ENCODE measurements at regions not wholly inside any gene's neighbourhood (a gene's known extent, or its start where the extent isn't known, plus 50 kb on each side); places are given as distances from the start of the nearest gene placed in this dataset.

DNA sequence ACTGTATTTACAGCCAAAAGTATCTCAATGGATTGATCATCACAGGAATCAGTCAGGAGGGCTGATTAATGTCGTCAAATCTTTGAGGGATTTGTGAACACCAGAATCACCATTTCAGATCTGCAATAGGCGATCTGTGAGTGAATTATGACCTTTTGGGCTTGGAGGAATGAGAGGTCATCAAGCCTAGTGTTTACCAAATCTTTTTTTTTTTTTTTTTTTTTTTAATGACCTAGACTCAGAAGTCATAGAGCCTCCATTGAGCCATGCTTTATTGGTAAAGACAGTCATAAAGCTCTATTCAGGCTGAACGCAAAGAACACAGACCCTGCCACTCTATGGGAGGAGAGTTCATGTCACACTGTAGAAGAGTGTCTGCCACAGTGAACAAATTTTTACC, 97.7 kb downstream of the SOCS6 start:
- DNase-seq (ENCODE audit: low spot score): no peak

GRCh38 chr18:70385474-70385873, 96.6 kb downstream of the SOCS6 start:
- DNase-seq (ENCODE audit: low spot score): no peak

DNA sequence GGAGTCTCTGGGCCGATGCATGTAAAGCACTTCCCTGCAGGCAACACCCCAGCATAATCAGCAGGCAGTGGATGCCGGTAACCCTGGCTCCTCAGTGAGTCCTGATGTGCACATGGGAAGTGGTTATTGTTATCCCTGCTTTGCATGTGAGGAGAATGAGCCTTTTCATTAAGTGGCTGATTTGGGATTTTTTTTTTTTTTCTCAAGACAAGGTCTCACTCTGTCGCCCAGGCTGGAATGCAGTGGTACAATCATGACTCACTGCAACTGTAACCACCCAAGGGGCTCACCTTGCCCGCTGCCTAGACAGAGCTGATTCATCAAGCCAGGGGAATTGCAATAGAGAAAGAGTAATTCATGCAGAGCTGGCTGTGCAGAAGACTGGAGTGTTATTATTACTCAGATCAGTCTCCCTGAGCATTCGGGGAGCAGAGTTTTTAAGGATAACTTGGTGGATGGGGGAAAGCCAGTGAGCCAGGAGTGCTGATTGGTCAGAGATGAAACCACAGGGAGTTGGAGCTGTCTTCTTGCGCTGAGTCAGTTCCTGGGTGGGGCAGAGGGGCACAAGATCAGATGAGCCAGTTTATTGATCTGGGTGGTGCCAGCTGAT, 95.4 kb downstream of the SOCS6 start:
- no peak for DNase-seq (ENCODE audit: low spot score)

DNA sequence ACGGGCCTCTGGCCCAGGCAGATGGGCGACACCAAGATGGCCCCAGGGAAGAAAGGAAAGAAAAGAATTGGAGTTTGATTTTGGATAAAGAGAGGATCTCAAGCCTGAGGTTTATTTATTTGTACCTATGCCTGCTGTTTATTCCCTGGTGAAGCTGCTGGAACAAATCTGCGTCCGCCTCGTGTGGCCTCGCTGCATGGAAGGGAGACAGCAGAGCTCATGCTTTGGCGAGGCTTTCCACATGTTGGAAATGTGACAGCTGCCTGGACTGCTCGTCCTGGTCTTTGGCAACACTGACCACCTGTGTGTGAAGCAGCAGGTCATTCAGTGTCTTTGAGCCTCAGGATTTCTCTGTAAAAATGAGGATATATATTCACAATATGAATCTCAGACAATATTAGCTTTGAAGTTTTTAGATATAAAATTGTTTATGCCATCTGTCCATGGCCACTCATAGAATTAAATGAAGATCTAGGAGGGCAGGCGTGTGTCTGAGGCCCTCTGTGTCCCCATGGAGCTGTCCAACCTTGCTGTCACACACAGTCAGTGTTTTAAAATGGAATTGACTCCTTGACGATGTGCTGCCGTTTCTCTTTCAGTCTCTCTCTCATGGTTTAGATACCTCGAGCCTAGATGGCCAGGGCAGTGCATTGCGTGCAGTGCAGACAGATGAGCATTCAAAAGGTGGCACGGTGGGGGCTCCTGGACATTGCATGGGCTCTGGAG, 94.3 kb downstream of the SOCS6 start:
- DNase-seq (ENCODE audit: low spot score): no peak

GRCh38 chr18:70382017-70382416, 93.2 kb downstream of the SOCS6 start:
- no peak for DNase-seq (ENCODE audit: low spot score)

- no peak for DNase-seq (ENCODE audit: low spot score)
Observed at GRCh38 chr18:70380915-70381896, 92.4 kb downstream of the SOCS6 start.

Data from CD4-positive, alpha-beta T cell treated with Interleukin-2 at 100 ng/mL for 4 hours (primary cell).